GM13976 (cell line): ENCODE measurements at regions not wholly inside any gene's neighbourhood (a gene's known extent, or its start where the extent isn't known, plus 50 kb on each side); places are given as distances from the start of the nearest gene placed in this dataset.

ENCODE experiments used
- DNase-seq: peaks from one replicate; pipeline ENCODE4 v3.0.0; 2012; ENCODE audit warnings: low spot score
- CTCF ChIP-seq: IDR thresholded peaks from 2 replicates; pipeline ENCODE4 v1.5.1; 2012; ENCODE audit warnings: borderline replicate concordance, mild to moderate bottlenecking; ENCODE audit not compliant: insufficient read depth; ENCODE audit errors: extremely low read depth, missing control alignments, control extremely low read depth
- in situ Hi-C: fragments of 300-500 bp; cut with MboI; formaldehyde crosslinking; loops from one replicate; pipeline ENCODE4 v1.12.0; 2022; ENCODE audit warnings: low sequenced_read_pairs, mixed read lengths, inconsistent platforms; ENCODE audit not compliant: unreplicated experiment

GRCh38 chr7:135856356-135857144, 107.9 kb upstream of the FAM180A start:
- TF ChIP-seq CTCF = no peak
- in situ Hi-C loops = no loop called here
- DNase-seq = no peak

- in situ Hi-C loops = no loop called here
- DNase-seq = no peak
- TF ChIP-seq CTCF = no peak
Observed at GRCh38 chr7:135855846-135856245, 107.2 kb upstream of the FAM180A start.

- no peak for DNase-seq
- in situ Hi-C loops = no loop called here
- TF ChIP-seq CTCF = no peak
Observed at GRCh38 chr7:135853499-135853898, 104.9 kb upstream of the FAM180A start.

GRCh38 chr7:135853008-135853407, 104.4 kb upstream of the FAM180A start:
- no peak for TF ChIP-seq CTCF
- in situ Hi-C loops = no loop called here
- DNase-seq = no peak

GRCh38 chr7:135847242-135847641, 98.6 kb upstream of the FAM180A start:
- no peak for TF ChIP-seq CTCF
- no peak for DNase-seq
- in situ Hi-C loops = no loop called here

GRCh38 chr7:135846339-135846738, 97.7 kb upstream of the FAM180A start:
- TF ChIP-seq CTCF = no peak
- in situ Hi-C loops = no loop called here
- DNase-seq = no peak
